BLaER1 (cell line): ENCODE measurements at regions not wholly inside any gene's neighbourhood (a gene's known extent, or its start where the extent isn't known, plus 50 kb on each side); places are given as distances from the start of the nearest gene placed in this dataset.
"Not testable (repeated sequence)": the region's sequence is repeated elsewhere in the genome, so short reads cannot be mapped to it uniquely, and the experiment has no call there.

Source experiments
- H3K27ac ChIP-seq: shearing (Covaris generic); formaldehyde crosslinking; 2 replicates; pipeline ENCODE4 v1.8.1; 2022
- H3K27me3 ChIP-seq: shearing (Covaris generic); formaldehyde crosslinking; 2 replicates; pipeline ENCODE4 v1.8.1; 2022
- H3K36me3 ChIP-seq: shearing (Covaris generic); formaldehyde crosslinking; 2 replicates; pipeline ENCODE4 v1.8.1; 2022
- H3K4me1 ChIP-seq: shearing (Covaris generic); formaldehyde crosslinking; 2 replicates; pipeline ENCODE4 v1.8.1; 2022
- H3K4me2 ChIP-seq: shearing (Covaris generic); formaldehyde crosslinking; 2 replicates; pipeline ENCODE4 v1.8.1; 2022
- H3K4me3 ChIP-seq: shearing (Covaris generic); formaldehyde crosslinking; 2 replicates; pipeline ENCODE4 v1.8.1; 2022
- H3K9ac ChIP-seq: shearing (Covaris generic); formaldehyde crosslinking; 2 replicates; pipeline ENCODE4 v1.8.1; 2022
- H3K9me3 ChIP-seq: shearing (Covaris generic); formaldehyde crosslinking; 2 replicates; pipeline ENCODE4 v1.8.1; 2022
- H4K20me1 ChIP-seq: shearing (Covaris generic); formaldehyde crosslinking; 2 replicates; pipeline ENCODE4 v1.8.1; 2022
- Cebpa-rat ChIP-seq: shearing (Covaris generic); IDR thresholded peaks from 2 replicates; pipeline ENCODE4 v1.8.1; 2022

DNA sequence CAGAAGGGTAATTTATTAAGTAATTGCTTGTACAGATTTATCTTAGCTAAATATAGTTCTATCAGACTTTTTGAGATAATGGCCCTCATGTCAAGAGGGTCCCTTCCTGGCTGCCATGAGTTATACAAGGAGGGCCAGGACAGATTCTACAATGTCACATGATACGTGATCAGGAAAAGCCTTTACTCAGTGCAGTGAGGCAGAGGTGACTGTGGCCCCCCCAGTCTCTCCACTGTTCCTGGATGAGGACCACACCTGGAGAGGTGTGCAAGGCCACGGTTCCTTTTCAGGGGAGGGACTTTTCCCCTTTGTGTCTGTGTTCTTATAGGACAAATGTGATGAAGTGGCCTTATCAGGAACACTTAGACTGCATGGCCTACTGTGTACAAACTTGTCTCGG lies 54.3 kb upstream of the LRCH1 start:
- Histone ChIP-seq H3K4me3 (no peak overlapping the region), H4K20me1 (no peaks in the 10 kb centered on the region), H3K36me3 (no peaks in the 10 kb centered on the region), H3K9me3 (no peaks in the 10 kb centered on the region), H3K27me3 (no peaks in the 10 kb centered on the region), H3K4me2 (no peak overlapping the region), H3K27ac (no peak overlapping the region), H3K9ac (no peak overlapping the region), H3K4me1 (no peaks in the 10 kb centered on the region)
- no peak for TF ChIP-seq Cebpa-rat

DNA sequence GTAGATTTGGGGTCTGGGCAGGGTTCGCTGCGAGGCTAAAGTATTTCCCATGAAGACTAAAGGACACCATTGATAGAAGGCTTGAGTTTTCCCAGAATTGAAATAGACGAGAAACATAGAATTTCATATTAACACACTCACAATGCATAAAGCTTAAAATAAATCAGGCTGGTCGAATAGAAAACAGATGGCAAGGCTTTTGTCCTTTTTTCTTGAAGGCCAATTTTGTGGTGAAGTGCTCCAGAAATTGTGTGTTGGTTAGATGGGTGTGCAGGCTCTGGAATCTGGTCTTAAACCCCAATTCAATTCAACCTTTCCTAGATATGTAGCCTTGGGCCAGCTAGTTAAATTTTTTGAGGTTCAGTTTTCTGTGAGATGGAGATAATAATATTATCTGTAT lies 56.9 kb upstream of the LRCH1 start:
- no peak overlapping the region for H3K9ac ChIP-seq
- H3K36me3 ChIP-seq, result no peaks in the 10 kb centered on the region
- no peaks in the 10 kb centered on the region for H3K27me3 ChIP-seq
- H3K4me1 ChIP-seq, result 0 out of 2 replicates have a peak, but pooled peaks cover 6% of the 10 kb centered on the region
- no peak overlapping the region for H3K27ac ChIP-seq
- no peaks in the 10 kb centered on the region for H4K20me1 ChIP-seq
- H3K4me2 ChIP-seq, result no peak overlapping the region
- H3K9me3 ChIP-seq, result no peaks in the 10 kb centered on the region
- no peak for TF ChIP-seq Cebpa-rat
- H3K4me3 ChIP-seq, result no peak overlapping the region

GRCh38 chr13:46495651-46496050 lies 57.3 kb upstream of the LRCH1 start:
- TF ChIP-seq Cebpa-rat, result no peak
- H3K36me3 ChIP-seq, result no peaks in the 10 kb centered on the region
- H3K4me1 ChIP-seq, result 0 out of 2 replicates have a peak, but pooled peaks cover 6% of the 10 kb centered on the region
- no peak overlapping the region for H3K4me2 ChIP-seq
- no peaks in the 10 kb centered on the region for H4K20me1 ChIP-seq
- H3K9ac ChIP-seq, result no peak overlapping the region
- H3K9me3 ChIP-seq, result no peaks in the 10 kb centered on the region
- no peaks in the 10 kb centered on the region for H3K27me3 ChIP-seq
- H3K4me3 ChIP-seq, result no peak overlapping the region
- H3K27ac ChIP-seq, result no peak overlapping the region

DNA sequence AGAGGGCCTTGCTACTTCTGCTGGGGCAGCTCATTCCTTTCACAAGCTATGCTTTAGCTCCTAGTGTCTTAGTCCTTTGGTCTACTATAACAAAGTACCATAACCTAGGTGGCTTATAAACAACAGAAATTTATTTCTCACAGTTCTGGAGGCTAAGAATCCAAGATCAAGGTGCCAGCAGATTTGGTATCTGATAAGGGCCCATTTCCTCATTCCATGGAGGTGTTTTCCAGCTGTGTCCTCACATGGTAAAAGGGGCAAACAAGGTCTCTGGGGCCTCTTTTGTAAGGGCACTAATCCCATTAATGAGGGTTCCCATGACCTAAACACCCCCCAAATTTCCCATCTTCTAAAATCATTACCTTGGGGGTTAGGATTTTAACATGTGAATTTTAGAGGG lies 57.9 kb upstream of the LRCH1 start:
- Histone ChIP-seq H3K4me1 (0 out of 2 replicates have a peak, but pooled peaks cover 6% of the 10 kb centered on the region), H3K36me3 (no peaks in the 10 kb centered on the region), H4K20me1 (no peaks in the 10 kb centered on the region), H3K9me3 (no peaks in the 10 kb centered on the region), H3K4me2 (no peak overlapping the region), H3K27ac (no peak overlapping the region), H3K27me3 (no peaks in the 10 kb centered on the region), H3K9ac (no peak overlapping the region), H3K4me3 (no peak overlapping the region)
- no peak for TF ChIP-seq Cebpa-rat

DNA sequence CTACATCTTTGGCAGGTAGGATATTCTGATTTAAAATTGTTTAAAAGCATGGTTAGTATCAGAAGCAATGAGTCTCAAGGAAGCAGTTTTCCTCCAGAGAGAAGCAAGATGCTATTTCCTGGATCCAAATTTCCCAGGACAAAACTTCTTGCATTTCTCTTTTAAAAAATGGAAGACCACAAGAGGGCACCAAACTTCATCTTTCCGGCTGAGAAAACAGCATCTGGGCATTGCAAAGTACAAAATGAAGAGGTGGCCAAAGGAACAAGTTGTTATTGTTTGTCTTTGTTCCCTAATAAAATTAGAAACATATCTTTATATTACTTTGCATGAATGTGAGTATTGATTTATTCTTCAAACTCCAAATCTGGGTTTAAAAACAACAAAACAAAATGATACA lies 60.0 kb upstream of the LRCH1 start:
- H4K20me1 ChIP-seq, result no peaks in the 10 kb centered on the region
- no peak overlapping the region for H3K27ac ChIP-seq
- 0 out of 2 replicates have a peak, but pooled peaks cover 6% of the 10 kb centered on the region for H3K4me1 ChIP-seq
- H3K36me3 ChIP-seq, result no peaks in the 10 kb centered on the region
- H3K27me3 ChIP-seq, result no peaks in the 10 kb centered on the region
- no peak overlapping the region for H3K4me2 ChIP-seq
- H3K9me3 ChIP-seq, result peaks cover 2% of the 10 kb centered on the region
- TF ChIP-seq Cebpa-rat, result no peak
- H3K4me3 ChIP-seq, result no peak overlapping the region
- H3K9ac ChIP-seq, result no peak overlapping the region

- Histone ChIP-seq H3K4me3 (no peak overlapping the region), H3K9ac (no peak overlapping the region), H3K4me2 (no peak overlapping the region; the same call in 1 of the 2 replicates), H3K27me3 (no peaks in the 10 kb centered on the region), H3K4me1 (0 out of 2 replicates have a peak, but pooled peaks cover 6% of the 10 kb centered on the region), H3K36me3 (no peaks in the 10 kb centered on the region), H3K27ac (no peak overlapping the region), H3K9me3 (peaks cover 11% of the 10 kb centered on the region), H4K20me1 (no peaks in the 10 kb centered on the region)
- no peak for TF ChIP-seq Cebpa-rat
Observed at GRCh38 chr13:46491641-46492040, 61.3 kb upstream of the LRCH1 start.

- not testable (repeated sequence) for H3K4me2 ChIP-seq, H3K36me3 ChIP-seq, H3K9ac ChIP-seq, H3K4me3 ChIP-seq, H3K4me1 ChIP-seq, H4K20me1 ChIP-seq, H3K27me3 ChIP-seq, H3K27ac ChIP-seq
- peaks cover 21% of the 10 kb centered on the region for H3K9me3 ChIP-seq
Observed at GRCh38 chr13:46490713-46491112, 62.3 kb upstream of the LRCH1 start.

DNA sequence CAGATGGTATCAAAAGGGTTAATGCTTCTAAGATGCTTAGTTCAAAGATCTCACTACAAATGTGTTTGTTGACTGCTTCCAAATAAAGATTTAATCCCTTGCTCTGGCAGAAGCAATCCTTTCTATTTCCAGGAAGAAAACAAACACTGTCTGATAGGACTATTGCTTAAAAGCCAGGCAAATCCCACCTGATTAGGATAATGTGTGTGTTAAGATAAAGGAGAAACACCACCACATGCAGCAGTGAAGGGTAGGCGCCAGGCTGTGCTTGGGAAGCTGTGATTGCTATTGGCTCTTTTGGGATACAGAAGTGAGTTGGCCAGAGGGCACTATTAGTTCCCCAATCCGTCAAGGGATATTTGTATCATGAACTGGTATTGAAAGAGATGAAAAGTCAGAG lies 62.8 kb upstream of the LRCH1 start:
- Histone ChIP-seq H3K9ac (no peak overlapping the region), H4K20me1 (no peaks in the 10 kb centered on the region), H3K36me3 (no peaks in the 10 kb centered on the region), H3K9me3 (peaks cover 26% of the 10 kb centered on the region), H3K27ac (no peak overlapping the region), H3K4me2 (no peak overlapping the region), H3K4me1 (0 out of 2 replicates have a peak, but pooled peaks cover 6% of the 10 kb centered on the region), H3K4me3 (no peak overlapping the region), H3K27me3 (no peaks in the 10 kb centered on the region)
- no peak for TF ChIP-seq Cebpa-rat

DNA sequence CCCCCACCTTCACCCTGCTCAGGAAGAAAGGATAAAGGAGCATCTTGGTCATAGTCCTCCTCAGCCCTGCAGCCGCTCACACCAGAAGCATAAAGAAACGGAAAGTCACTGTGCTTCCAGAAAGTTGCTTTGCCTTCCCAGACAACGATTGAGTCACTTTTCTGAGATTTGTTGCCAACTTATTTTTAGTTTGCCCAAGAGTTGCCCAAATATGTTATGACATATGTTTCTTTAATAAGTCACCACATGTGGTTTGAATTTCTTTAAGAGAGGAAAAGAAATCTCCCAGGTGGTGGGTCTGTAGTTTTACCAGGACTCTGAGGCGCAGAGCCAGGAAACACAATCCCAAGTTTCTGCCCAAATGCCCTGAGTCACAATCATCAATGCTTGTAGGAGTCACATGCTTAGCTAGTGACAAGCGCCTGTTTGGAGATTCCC lies 63.4 kb upstream of the LRCH1 start:
- no peak overlapping the region for H3K9ac ChIP-seq
- H3K36me3 ChIP-seq, result no peaks in the 10 kb centered on the region

GRCh38 chr13:46487748-46488147 lies 65.2 kb upstream of the LRCH1 start:
- Histone ChIP-seq H3K27me3 (no peaks in the 10 kb centered on the region), H3K36me3 (no peaks in the 10 kb centered on the region), H3K9ac (no peak overlapping the region), H3K4me3 (no peak overlapping the region), H3K4me2 (no peak overlapping the region), H3K9me3 (peaks cover 50% of the 10 kb centered on the region), H4K20me1 (no peaks in the 10 kb centered on the region), H3K27ac (no peak overlapping the region), H3K4me1 (0 out of 2 replicates have a peak, but pooled peaks cover 6% of the 10 kb centered on the region)
- TF ChIP-seq Cebpa-rat, result no peak

More for the DNA sequence above, 63.4 kb upstream of the LRCH1 start:
- peaks cover 32% of the 10 kb centered on the region for H3K9me3 ChIP-seq
- no peaks in the 10 kb centered on the region for H4K20me1 ChIP-seq
- H3K4me3 ChIP-seq, result no peak overlapping the region
- no peak for TF ChIP-seq Cebpa-rat
- 0 out of 2 replicates have a peak, but pooled peaks cover 6% of the 10 kb centered on the region for H3K4me1 ChIP-seq
- H3K27ac ChIP-seq, result no peak overlapping the region
- H3K4me2 ChIP-seq, result no peak overlapping the region
- no peaks in the 10 kb centered on the region for H3K27me3 ChIP-seq

GRCh38 chr13:46486270-46486669 lies 66.7 kb upstream of the LRCH1 start:
- Histone ChIP-seq H3K27me3 (no peaks in the 10 kb centered on the region), H3K9me3 (peaks cover 60% of the 10 kb centered on the region), H3K36me3 (no peaks in the 10 kb centered on the region), H3K9ac (no peak overlapping the region), H4K20me1 (no peaks in the 10 kb centered on the region), H3K27ac (no peak overlapping the region), H3K4me1 (0 out of 2 replicates have a peak, but pooled peaks cover under 1% of the 10 kb centered on the region), H3K4me3 (no peak overlapping the region), H3K4me2 (no peak overlapping the region)
- TF ChIP-seq Cebpa-rat, result no peak
